Karpas-422 (cell line): ENCODE measurements at regions not wholly inside any gene's neighbourhood (a gene's known extent, or its start where the extent isn't known, plus 50 kb on each side); places are given as distances from the start of the nearest gene placed in this dataset.

Experiments
- DNase-seq: peaks from one replicate; pipeline ENCODE4 v3.0.0-alpha.2; 2015
- H2AFZ ChIP-seq: fragments of 200-600 bp; sonication (generic); 2 replicates; pipeline ENCODE4 v1.6.1; 2014; ENCODE audit warnings: antibody characterized with exemption, low read length, mixed read lengths
- H3K27ac ChIP-seq: fragments of 200-600 bp; sonication (generic); 2 replicates; pipeline ENCODE4 v1.5.1; 2014; ENCODE audit warnings: mild to moderate bottlenecking, low read length, moderate library complexity
- H3K27me3 ChIP-seq: fragments of 200-600 bp; sonication (generic); 2 replicates; pipeline ENCODE4 v1.6.1; 2014; ENCODE audit warnings: low read length, mixed read lengths
- H3K36me3 ChIP-seq: fragments of 200-600 bp; sonication (generic); 2 replicates; pipeline ENCODE4 v1.6.1; 2014; ENCODE audit warnings: low read length, mixed read lengths; ENCODE audit not compliant: insufficient read depth
- H3K4me1 ChIP-seq: fragments of 200-600 bp; sonication (generic); 2 replicates; pipeline ENCODE4 v1.6.1; 2014; ENCODE audit warnings: mild to moderate bottlenecking, low read length, mixed read lengths
- H3K4me2 ChIP-seq: fragments of 200-600 bp; sonication (generic); 2 replicates; pipeline ENCODE4 v1.6.1; 2014; ENCODE audit warnings: low read length, low read depth, mild to moderate bottlenecking; ENCODE audit not compliant: poor library complexity, severe bottlenecking
- H3K4me3 ChIP-seq: fragments of 200-600 bp; sonication (generic); 2 replicates; pipeline ENCODE4 v1.5.1; 2014; ENCODE audit warnings: mild to moderate bottlenecking, antibody characterized with exemption, low read length, mixed read lengths
- H3K79me2 ChIP-seq: fragments of 200-600 bp; sonication (generic); 2 replicates; pipeline ENCODE4 v1.6.1; 2014; ENCODE audit warnings: mild to moderate bottlenecking, low read length, mixed read lengths
- H3K9ac ChIP-seq: fragments of 200-600 bp; sonication (generic); 2 replicates; pipeline ENCODE4 v1.6.0; 2014; ENCODE audit warnings: low read length
- H3K9me2 ChIP-seq: fragments of 200-600 bp; sonication (generic), shearing (Covaris generic); replicated peaks from 2 replicates; pipeline ENCODE4 v1.6.0; 2014; ENCODE audit warnings: mild to moderate bottlenecking, low read length, moderate library complexity; ENCODE audit not compliant: insufficient read depth
- H3K9me3 ChIP-seq: fragments of 300-700, 200-600 bp; sonication (generic); 2 replicates; pipeline ENCODE4 v1.6.1; 2014; ENCODE audit warnings: low read length, mixed read lengths
- H4K20me1 ChIP-seq: fragments of 200-600 bp; sonication (generic); 2 replicates; pipeline ENCODE4 v1.6.1; 2014; ENCODE audit warnings: mild to moderate bottlenecking, antibody characterized with exemption, low read length, low read depth; ENCODE audit not compliant: insufficient read depth

DNA sequence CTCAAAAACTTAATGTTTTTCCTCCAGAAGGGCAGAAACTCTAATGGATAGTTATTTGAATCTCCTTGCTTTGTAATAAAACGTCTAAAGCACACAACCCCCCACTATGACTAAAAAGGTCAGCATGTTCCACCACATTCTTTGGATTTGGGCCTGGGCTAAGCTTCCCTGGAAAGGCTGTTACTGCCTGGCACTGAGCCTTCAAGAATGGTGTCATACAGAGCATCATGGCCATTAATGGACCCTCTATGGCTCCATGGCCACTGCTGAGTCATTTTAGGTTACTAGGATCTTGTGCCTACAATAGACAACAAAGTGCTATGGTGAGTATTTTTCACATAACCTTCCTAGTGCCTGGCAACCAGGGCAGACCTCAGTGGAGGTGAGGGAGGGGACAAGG, 242.6 kb upstream of the FAT3 start:
- H3K27ac ChIP-seq = no peak overlapping the region
- H3K36me3 ChIP-seq = no peaks in the 10 kb centered on the region
- no peaks in the 10 kb centered on the region for H3K79me2 ChIP-seq
- no peaks in the 10 kb centered on the region for H4K20me1 ChIP-seq
- H3K4me3 ChIP-seq = no peak overlapping the region
- no peak for DNase-seq
- H3K9me3 ChIP-seq = peaks cover 73% of the 10 kb centered on the region
- no peaks in the 10 kb centered on the region for H3K9me2 ChIP-seq
- no peak overlapping the region for H3K9ac ChIP-seq
- H3K27me3 ChIP-seq = no peaks in the 10 kb centered on the region
- H3K4me2 ChIP-seq = no peak overlapping the region
- no peak overlapping the region for H2AFZ ChIP-seq
- H3K4me1 ChIP-seq = no peaks in the 10 kb centered on the region

DNA sequence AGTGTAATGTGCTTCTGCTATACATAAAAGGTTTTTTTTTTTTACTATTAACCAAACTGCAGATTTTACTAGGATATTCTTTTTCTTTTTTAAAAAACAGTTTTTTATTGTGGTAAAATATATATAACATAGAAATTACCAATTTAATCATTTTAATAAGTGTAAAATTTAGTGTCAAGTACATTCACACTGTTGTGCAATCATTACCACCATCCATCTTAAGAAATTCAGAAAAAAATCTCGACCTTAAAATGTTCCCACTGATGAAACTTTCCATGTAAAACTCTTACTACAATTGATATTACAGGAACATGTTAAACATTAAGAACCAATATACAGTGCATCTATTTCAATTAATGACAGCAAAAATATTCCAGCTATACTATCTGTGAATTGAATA, 244.8 kb upstream of the FAT3 start:
- no peaks in the 10 kb centered on the region for H3K4me1 ChIP-seq
- peaks cover 71% of the 10 kb centered on the region for H3K9me3 ChIP-seq
- no peak overlapping the region for H2AFZ ChIP-seq
- H3K79me2 ChIP-seq = no peaks in the 10 kb centered on the region
- H3K27me3 ChIP-seq = no peaks in the 10 kb centered on the region
- H3K36me3 ChIP-seq = no peaks in the 10 kb centered on the region
- H3K9me2 ChIP-seq = no peaks in the 10 kb centered on the region
- no peak for DNase-seq
- no peak overlapping the region for H3K4me3 ChIP-seq
- H4K20me1 ChIP-seq = no peaks in the 10 kb centered on the region
- no peak overlapping the region for H3K4me2 ChIP-seq
- no peak overlapping the region for H3K27ac ChIP-seq
- H3K9ac ChIP-seq = no peak overlapping the region

DNA sequence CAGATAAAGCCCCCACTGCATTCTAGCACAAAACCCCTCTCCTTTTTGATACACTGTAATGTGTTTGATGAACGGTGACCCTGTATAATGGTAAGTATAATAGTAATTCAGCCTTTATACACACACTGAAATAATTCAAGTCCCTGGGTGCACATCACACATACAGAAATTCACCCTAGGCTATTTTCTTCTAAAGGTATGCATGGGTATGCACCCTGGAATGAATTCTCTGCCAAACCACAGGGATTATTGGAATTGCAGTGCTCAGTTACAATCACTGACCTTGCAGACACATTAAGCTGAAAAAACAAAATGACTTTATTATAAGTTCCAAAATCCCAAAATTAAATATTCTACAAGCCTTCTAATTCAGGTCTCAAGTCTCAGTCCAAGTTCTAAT, 245.9 kb upstream of the FAT3 start:
- Histone ChIP-seq H3K79me2 (no peaks in the 10 kb centered on the region), H3K27ac (no peak overlapping the region), H3K27me3 (no peaks in the 10 kb centered on the region), H3K4me1 (no peaks in the 10 kb centered on the region), H3K4me3 (no peak overlapping the region), H3K9me3 (peaks cover 70% of the 10 kb centered on the region), H3K4me2 (no peak overlapping the region), H3K36me3 (no peaks in the 10 kb centered on the region), H2AFZ (no peak overlapping the region), H4K20me1 (no peaks in the 10 kb centered on the region), H3K9me2 (no peaks in the 10 kb centered on the region), H3K9ac (no peak overlapping the region)
- no peak for DNase-seq

DNA sequence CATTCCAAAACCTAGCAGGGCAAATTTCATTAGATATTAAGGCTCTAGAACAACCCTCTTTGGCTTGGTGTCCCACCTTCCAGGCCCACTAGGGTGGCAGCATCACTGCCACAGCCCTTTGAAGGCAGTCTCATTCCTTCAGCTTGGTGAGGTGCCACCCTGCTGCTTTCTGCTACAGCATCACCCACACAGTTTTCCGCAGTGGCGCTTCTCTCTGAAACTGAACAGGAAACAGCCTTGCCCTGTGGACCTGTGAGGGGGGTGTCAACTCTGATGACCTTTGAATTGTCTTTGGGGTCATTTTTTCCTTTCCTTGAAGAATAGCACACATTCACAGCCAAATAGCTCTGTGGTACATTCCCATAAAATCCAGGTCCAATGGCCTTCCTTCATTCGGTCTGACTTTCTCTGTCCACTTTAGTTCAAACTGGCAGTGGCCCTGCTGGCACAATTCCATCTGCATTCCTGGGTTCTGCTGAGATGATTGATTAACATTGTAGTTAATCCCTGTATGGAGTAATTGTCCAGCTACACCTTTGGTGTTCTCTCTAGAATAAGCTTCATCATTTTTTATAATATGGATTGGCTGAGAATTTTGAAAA, 251.9 kb upstream of the FAT3 start:
- H3K36me3 ChIP-seq = no peaks in the 10 kb centered on the region
- H3K4me3 ChIP-seq = no peak overlapping the region
- no peak overlapping the region for H3K4me2 ChIP-seq
- no peaks in the 10 kb centered on the region for H3K27me3 ChIP-seq
- H3K79me2 ChIP-seq = no peaks in the 10 kb centered on the region
- H2AFZ ChIP-seq = no peak overlapping the region
- H3K9ac ChIP-seq = no peak overlapping the region
- H3K4me1 ChIP-seq = no peaks in the 10 kb centered on the region
- no peak for DNase-seq
- H3K9me2 ChIP-seq = no peaks in the 10 kb centered on the region
- H4K20me1 ChIP-seq = no peaks in the 10 kb centered on the region
- H3K9me3 ChIP-seq = peaks cover 79% of the 10 kb centered on the region
- H3K27ac ChIP-seq = no peak overlapping the region

DNA sequence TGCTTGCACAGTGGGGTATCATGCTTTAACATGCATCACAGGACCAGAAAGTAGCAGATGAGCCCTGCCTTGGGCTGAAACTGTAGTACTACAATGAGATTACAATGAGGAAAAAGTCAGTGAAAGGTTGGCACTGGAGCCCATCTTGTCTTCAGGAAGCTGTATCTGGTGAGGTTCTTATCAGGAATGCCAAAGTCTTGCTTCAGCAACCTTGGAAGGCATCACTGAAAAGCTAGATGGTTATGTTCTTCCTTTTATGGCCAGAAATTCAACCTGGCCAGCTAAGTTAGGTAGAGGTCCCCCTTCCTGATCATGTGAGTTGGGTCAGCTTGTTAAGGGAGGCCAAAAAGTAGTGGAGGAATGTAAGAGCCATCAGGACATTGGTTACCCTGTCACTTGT, 254.0 kb upstream of the FAT3 start:
- no peak for DNase-seq

DNA sequence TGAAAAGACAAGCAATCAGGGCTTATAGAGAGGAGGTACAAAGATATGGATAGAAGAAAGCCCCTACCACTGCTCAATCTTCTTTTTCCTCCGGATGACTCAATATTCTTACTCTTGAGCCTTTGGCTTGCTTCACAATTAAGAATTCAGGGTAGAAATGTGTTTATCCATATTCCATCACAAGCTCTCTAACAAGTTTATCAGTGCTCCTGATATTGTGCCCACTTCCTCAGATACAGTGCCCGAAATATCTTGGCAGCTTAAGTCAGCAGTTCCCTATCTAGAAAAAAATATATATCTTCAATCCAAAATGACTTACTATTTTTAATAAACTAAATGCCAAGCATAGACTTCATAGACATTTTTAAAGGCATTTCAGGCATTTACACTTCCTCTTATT, 255.1 kb upstream of the FAT3 start:
- no peaks in the 10 kb centered on the region for H3K9me2 ChIP-seq
- H3K4me1 ChIP-seq = no peaks in the 10 kb centered on the region
- DNase-seq = no peak
- no peaks in the 10 kb centered on the region for H4K20me1 ChIP-seq
- H3K27ac ChIP-seq = no peak overlapping the region
- no peak overlapping the region for H2AFZ ChIP-seq
- H3K79me2 ChIP-seq = no peaks in the 10 kb centered on the region
- no peaks in the 10 kb centered on the region for H3K36me3 ChIP-seq
- no peak overlapping the region for H3K4me3 ChIP-seq
- peaks cover 75% of the 10 kb centered on the region for H3K9me3 ChIP-seq
- no peaks in the 10 kb centered on the region for H3K27me3 ChIP-seq
- no peak overlapping the region for H3K4me2 ChIP-seq
- no peak overlapping the region for H3K9ac ChIP-seq

More for the DNA sequence above, 254.0 kb upstream of the FAT3 start:
- Histone ChIP-seq H2AFZ (no peak overlapping the region), H3K4me2 (no peak overlapping the region), H3K4me1 (no peaks in the 10 kb centered on the region), H3K4me3 (no peak overlapping the region), H3K9me2 (no peaks in the 10 kb centered on the region), H3K27ac (no peak overlapping the region), H3K36me3 (no peaks in the 10 kb centered on the region), H3K9ac (no peak overlapping the region), H3K27me3 (no peaks in the 10 kb centered on the region), H4K20me1 (no peaks in the 10 kb centered on the region), H3K9me3 (peaks cover 72% of the 10 kb centered on the region), H3K79me2 (no peaks in the 10 kb centered on the region)

DNA sequence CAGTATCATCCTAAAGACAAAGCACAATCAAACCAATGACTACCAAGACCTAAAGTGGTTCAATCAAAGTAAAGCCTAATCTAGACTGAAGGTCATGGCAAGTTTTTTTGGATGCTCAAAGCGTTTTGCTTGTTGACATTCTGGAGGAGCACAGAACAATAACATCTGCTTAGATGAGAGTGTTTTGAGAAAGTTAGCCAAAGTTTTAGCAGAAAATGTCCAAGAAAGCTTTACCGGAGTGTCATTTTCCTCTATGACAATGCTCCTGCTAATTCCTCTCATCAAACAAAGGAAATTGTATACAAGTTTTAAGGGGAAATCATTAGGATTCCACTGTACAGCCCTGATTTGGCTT, 256.9 kb upstream of the FAT3 start:
- H3K4me1 ChIP-seq = no peaks in the 10 kb centered on the region
- H3K9me2 ChIP-seq = no peaks in the 10 kb centered on the region
- no peak overlapping the region for H3K27ac ChIP-seq
- no peak overlapping the region for H3K9ac ChIP-seq
- H3K4me2 ChIP-seq = no peak overlapping the region
- peaks cover 72% of the 10 kb centered on the region for H3K9me3 ChIP-seq
- no peaks in the 10 kb centered on the region for H4K20me1 ChIP-seq
- no peaks in the 10 kb centered on the region for H3K79me2 ChIP-seq
- no peaks in the 10 kb centered on the region for H3K36me3 ChIP-seq
- DNase-seq = no peak
- H3K4me3 ChIP-seq = no peak overlapping the region
- no peaks in the 10 kb centered on the region for H3K27me3 ChIP-seq
- no peak overlapping the region for H2AFZ ChIP-seq

DNA sequence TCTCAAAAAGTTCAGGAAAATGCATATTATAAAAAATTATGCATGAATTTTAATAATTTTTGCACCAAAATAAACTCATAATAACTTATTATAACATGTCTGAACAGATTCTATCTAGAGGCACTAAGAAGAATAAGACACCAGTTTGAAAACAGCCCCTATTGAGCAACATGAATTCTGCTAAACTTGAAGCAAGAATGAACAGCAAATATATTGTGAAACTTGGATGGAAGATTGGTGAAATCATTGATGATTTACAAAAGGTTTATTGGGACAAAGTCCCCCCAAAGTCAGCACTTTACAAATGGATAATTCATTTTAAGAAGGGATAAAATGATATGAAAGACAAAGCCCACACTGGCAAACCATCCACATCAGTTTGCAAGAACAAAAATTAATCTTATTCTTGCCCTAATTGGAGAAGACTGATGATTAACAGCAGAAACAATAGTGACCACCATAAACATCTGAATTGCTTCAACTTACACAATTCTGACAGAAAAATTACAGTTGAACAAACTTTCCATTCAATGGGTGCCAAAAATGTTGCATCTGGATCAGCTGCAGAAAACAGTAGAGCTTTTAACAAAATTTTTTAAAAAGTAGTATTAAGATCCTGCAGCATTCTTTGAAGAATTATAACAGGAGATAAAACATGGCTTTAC, 257.5 kb upstream of the FAT3 start:
- no peaks in the 10 kb centered on the region for H3K79me2 ChIP-seq
- H2AFZ ChIP-seq = no peak overlapping the region
- H3K27me3 ChIP-seq = no peaks in the 10 kb centered on the region
- H3K9me3 ChIP-seq = peaks cover 71% of the 10 kb centered on the region
- no peak overlapping the region for H3K4me3 ChIP-seq
- no peak overlapping the region for H3K4me2 ChIP-seq
- no peaks in the 10 kb centered on the region for H4K20me1 ChIP-seq
- H3K9me2 ChIP-seq = no peaks in the 10 kb centered on the region
- H3K27ac ChIP-seq = no peak overlapping the region
- no peaks in the 10 kb centered on the region for H3K4me1 ChIP-seq
- H3K36me3 ChIP-seq = no peaks in the 10 kb centered on the region
- H3K9ac ChIP-seq = no peak overlapping the region
- DNase-seq = no peak
